ENCODE measurements at regions not wholly inside any gene's neighbourhood (a gene's known extent, or its start where the extent isn't known, plus 50 kb on each side); places are given as distances from the start of the nearest gene placed in this dataset.

DNA sequence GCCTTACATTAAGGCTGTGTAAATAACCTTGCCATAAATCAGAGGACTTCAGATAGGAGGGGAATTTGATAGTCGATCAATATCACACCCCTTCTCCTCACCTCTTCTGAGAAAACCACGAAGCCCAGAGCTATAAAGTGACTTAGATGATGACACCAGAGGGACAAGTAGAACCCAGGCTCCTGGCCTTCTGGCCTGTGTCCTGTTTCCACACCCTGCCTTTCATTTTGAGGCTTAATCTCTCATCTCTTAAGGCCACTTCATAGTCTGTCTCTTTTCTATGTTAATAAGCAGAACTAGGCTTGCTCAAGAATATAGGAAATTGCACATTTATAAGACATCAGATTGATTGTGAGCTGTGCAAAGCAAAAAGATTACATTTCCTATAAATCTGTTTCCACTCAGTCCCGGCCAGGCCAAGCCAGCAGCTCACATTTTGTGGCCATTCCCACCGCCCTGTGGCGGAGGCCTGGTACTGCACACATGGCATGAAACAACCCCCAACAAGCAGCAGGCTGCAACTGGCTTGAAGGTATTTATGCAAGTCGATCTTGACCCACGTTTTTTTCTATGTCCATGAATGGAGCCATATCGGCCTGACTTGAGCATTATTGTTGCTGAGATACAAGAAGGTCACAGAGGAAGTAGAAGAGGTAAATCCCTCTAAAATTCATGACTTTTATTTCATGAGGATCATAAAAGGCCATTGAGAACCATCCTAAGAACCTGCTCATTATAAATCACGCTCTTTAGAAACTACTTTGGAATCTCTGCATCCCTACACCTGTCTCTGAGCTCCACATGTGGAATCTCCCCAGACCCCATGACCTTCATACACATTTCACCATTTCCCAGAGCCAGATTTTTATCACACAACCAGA, 93.7 kb downstream of the PMP22 start (continued):
- peak in 1 of 2 experiments; percentile 39; a peak in 1 of 3 replicates for TF ChIP-seq EP300 (IDR thresholded peaks at IDR 0.05; ENCODE audit: borderline replicate concordance in 1 of 2, low read depth in 2 of 2, low read length in 2 of 2)

All from H1 (cell line).